Brain microvascular endothelial cell (primary cell): ENCODE measurements at regions not wholly inside any gene's neighbourhood (a gene's known extent, or its start where the extent isn't known, plus 50 kb on each side); places are given as distances from the start of the nearest gene placed in this dataset.

Experiments used
- DNase-seq: peaks from one replicate; pipeline ENCODE4 v3.0.0-alpha.2; 2020
- H3K27ac ChIP-seq: fragments of 250-450 bp; sonication (Bioruptor Pico); 2 replicates; pipeline ENCODE4 v1.5.1; 2020; ENCODE audit warnings: mild to moderate bottlenecking, moderate library complexity
- H3K27me3 ChIP-seq: fragments of 250-450 bp; sonication (Bioruptor Pico); replicated peaks from 2 replicates; pipeline ENCODE4 v1.5.1; 2020; ENCODE audit warnings: mild to moderate bottlenecking
- H3K36me3 ChIP-seq: fragments of 250-450 bp; sonication (Bioruptor Pico); replicated peaks from 2 replicates; pipeline ENCODE4 v1.5.1; 2020; ENCODE audit warnings: mild to moderate bottlenecking
- H3K4me3 ChIP-seq: 2 replicates; pipeline ENCODE4 v1.5.1; 2011; ENCODE audit warnings: low read depth, mild to moderate bottlenecking, control low read depth, low read length, moderate library complexity
- in situ Hi-C: cut with HindIII; loops from 2 replicates; pipeline ENCODE4 v1.10.0; 2017; ENCODE audit warnings: low sequenced_read_pairs, low pct_ligation_motif_present
- TF ChIP-seq, protein P1 (sequence below): IDR thresholded peaks from 2 replicates; pipeline ENCODE4 v1.5.1; 2011; ENCODE audit warnings: low read depth, mild to moderate bottlenecking, moderate library complexity, low read length, control low read depth, inconsistent platforms; ENCODE audit errors: missing control alignments

DNA sequence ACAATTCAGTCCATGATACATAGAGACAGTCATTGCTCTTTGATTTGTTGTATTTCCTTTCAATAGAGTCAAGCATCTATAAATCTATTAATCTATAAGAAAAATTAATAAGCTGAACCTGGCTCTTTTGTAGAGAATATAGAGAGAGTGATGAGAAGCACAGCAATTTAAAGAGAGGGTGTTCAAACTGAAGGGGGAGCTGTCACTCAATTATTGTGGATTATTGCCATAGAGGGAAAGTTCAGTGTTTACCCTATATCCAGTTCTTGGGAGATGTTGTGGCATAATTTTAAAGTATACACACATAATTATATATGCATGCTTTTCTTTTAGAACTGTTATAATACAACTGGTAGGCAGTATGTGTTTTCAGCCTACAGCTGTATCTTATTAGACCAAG lies 1469.0 kb upstream of the PABPC4L start:
- H3K36me3 ChIP-seq, result no peaks in the 10 kb centered on the region
- in situ Hi-C loops, result no loop called here
- no peak overlapping the region for H3K4me3 ChIP-seq
- DNase-seq, result no peak
- TF ChIP-seq, protein P1, sequence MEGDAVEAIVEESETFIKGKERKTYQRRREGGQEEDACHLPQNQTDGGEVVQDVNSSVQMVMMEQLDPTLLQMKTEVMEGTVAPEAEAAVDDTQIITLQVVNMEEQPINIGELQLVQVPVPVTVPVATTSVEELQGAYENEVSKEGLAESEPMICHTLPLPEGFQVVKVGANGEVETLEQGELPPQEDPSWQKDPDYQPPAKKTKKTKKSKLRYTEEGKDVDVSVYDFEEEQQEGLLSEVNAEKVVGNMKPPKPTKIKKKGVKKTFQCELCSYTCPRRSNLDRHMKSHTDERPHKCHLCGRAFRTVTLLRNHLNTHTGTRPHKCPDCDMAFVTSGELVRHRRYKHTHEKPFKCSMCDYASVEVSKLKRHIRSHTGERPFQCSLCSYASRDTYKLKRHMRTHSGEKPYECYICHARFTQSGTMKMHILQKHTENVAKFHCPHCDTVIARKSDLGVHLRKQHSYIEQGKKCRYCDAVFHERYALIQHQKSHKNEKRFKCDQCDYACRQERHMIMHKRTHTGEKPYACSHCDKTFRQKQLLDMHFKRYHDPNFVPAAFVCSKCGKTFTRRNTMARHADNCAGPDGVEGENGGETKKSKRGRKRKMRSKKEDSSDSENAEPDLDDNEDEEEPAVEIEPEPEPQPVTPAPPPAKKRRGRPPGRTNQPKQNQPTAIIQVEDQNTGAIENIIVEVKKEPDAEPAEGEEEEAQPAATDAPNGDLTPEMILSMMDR, result no peak
- no peak overlapping the region for H3K27ac ChIP-seq
- H3K27me3 ChIP-seq, result no peaks in the 10 kb centered on the region
